Trophoblast cell (in vitro differentiated cells and primary cell): ENCODE measurements at regions not wholly inside any gene's neighbourhood (a gene's known extent, or its start where the extent isn't known, plus 50 kb on each side); places are given as distances from the start of the nearest gene placed in this dataset.
"Not testable (repeated sequence)": the region's sequence is repeated elsewhere in the genome, so short reads cannot be mapped to it uniquely, and the experiment has no call there.

ENCODE experiments used
- DNase-seq, 2 donors: peaks; one replicate each; pipeline ENCODE4 v3.0.0-alpha.2; 2016
- H2AFZ ChIP-seq: 2 replicates; pipeline ENCODE4 v1.6.1; 2013; ENCODE audit warnings: low read length, moderate library complexity, mild to moderate bottlenecking; ENCODE audit not compliant: insufficient read depth, poor library complexity
- H2AK5ac ChIP-seq: 2 replicates; pipeline ENCODE4 v1.6.1; 2013; ENCODE audit warnings: mild to moderate bottlenecking, low read length
- H2BK120ac ChIP-seq: 2 replicates; pipeline ENCODE4 v1.6.1; 2013; ENCODE audit warnings: low read length, mild to moderate bottlenecking, moderate library complexity; ENCODE audit not compliant: insufficient read depth, poor library complexity
- H2BK12ac ChIP-seq: 2 replicates; pipeline ENCODE4 v1.6.1; 2013; ENCODE audit warnings: mild to moderate bottlenecking, low read length, moderate library complexity
- H2BK5ac ChIP-seq: 2 replicates; pipeline ENCODE4 v1.6.1; 2013; ENCODE audit warnings: low read length, low read depth, moderate library complexity, mild to moderate bottlenecking; ENCODE audit not compliant: poor library complexity
- H3K14ac ChIP-seq: 2 replicates; pipeline ENCODE4 v1.6.1; 2013; ENCODE audit warnings: mild to moderate bottlenecking, low read length
- H3K18ac ChIP-seq: 2 replicates; pipeline ENCODE4 v1.6.1; 2013; ENCODE audit warnings: mild to moderate bottlenecking, low read length
- H3K23ac ChIP-seq: 2 replicates; pipeline ENCODE4 v1.6.1; 2013; ENCODE audit warnings: low read length
- H3K27ac ChIP-seq: 2 replicates; pipeline ENCODE4 v1.5.1; 2013; ENCODE audit warnings: low read depth, mild to moderate bottlenecking, inconsistent platforms, low read length, moderate library complexity
- H3K27me3 ChIP-seq: 2 replicates; pipeline ENCODE4 v1.6.1; 2013; ENCODE audit warnings: inconsistent platforms, mild to moderate bottlenecking, low read length, moderate library complexity; ENCODE audit not compliant: insufficient read depth
- H3K36me3 ChIP-seq, 2 experiments: 1 replicate in 1 of 2; 2 replicates in 1 of 2; pipeline ENCODE4 v1.6.1; 2013; ENCODE audit warnings: low read length in 2 of 2, mild to moderate bottlenecking in 2 of 2, moderate library complexity in 1 of 2; ENCODE audit not compliant: insufficient read depth in 2 of 2, control insufficient read depth in 1 of 2
- H3K4ac ChIP-seq: 2 replicates; pipeline ENCODE4 v1.6.1; 2013; ENCODE audit warnings: low read depth, mild to moderate bottlenecking, low read length, moderate library complexity
- H3K4me1 ChIP-seq, 2 experiments: 1 replicate in 1 of 2; 2 replicates in 1 of 2; pipeline ENCODE4 v1.6.1; 2013; ENCODE audit warnings: low read length in 2 of 2, mild to moderate bottlenecking in 2 of 2, moderate library complexity in 1 of 2; ENCODE audit not compliant: insufficient read depth in 2 of 2, control insufficient read depth in 1 of 2
- H3K4me2 ChIP-seq: 2 replicates; pipeline ENCODE4 v1.6.1; 2013; ENCODE audit warnings: inconsistent platforms, mild to moderate bottlenecking, low read length, moderate library complexity
- H3K4me3 ChIP-seq: 2 replicates; pipeline ENCODE4 v1.5.1; 2013; ENCODE audit warnings: mild to moderate bottlenecking, low read depth, low read length, inconsistent platforms
- H3K79me1 ChIP-seq: one replicate; pipeline ENCODE4 v1.6.1; 2013; ENCODE audit warnings: low read length
- H3K79me2 ChIP-seq: 2 replicates; pipeline ENCODE4 v1.6.1; 2013; ENCODE audit warnings: low read length, mild to moderate bottlenecking; ENCODE audit not compliant: control insufficient read depth, insufficient read depth, poor library complexity
- H3K9ac ChIP-seq: 2 replicates; pipeline ENCODE4 v1.6.1; 2013; ENCODE audit warnings: mild to moderate bottlenecking, low read length
- H3K9me3 ChIP-seq: 2 replicates; pipeline ENCODE4 v1.6.1; 2013; ENCODE audit warnings: low read depth, mild to moderate bottlenecking, control low read depth, inconsistent platforms, low read length; ENCODE audit not compliant: insufficient read depth
- H4K12ac ChIP-seq: 2 replicates; pipeline ENCODE4 v1.6.1; 2013; ENCODE audit warnings: low read depth, mild to moderate bottlenecking, low read length, moderate library complexity
- H4K8ac ChIP-seq: 2 replicates; pipeline ENCODE4 v1.6.1; 2013; ENCODE audit warnings: low read depth, mild to moderate bottlenecking, low read length, moderate library complexity
- H4K91ac ChIP-seq: one replicate; pipeline ENCODE4 v1.6.1; 2013; ENCODE audit warnings: low read depth, mild to moderate bottlenecking, low read length, moderate library complexity
- WGBS: extraction: QIAGEN DNeasy Blood & Tissue Kit; methylation state at CpG from one replicate; pipeline ENCODE4 v1.1.7; 2013; ENCODE audit warnings: missing lambda C conversion rate; ENCODE audit not compliant: insufficient read length, insufficient coverage; ENCODE audit errors: extremely low coverage; 5-methylcytosine and 5-hydroxymethylcytosine counted together

GRCh38 chr20:30872252-30872651 is 385.2 kb upstream of the DEFB115 start:
- H2AK5ac ChIP-seq, H3K79me2 ChIP-seq, H4K12ac ChIP-seq, H3K4me3 ChIP-seq, H3K79me1 ChIP-seq, H3K4ac ChIP-seq, H4K8ac ChIP-seq, H3K18ac ChIP-seq, H3K27ac ChIP-seq, H4K91ac ChIP-seq, H3K23ac ChIP-seq, H3K14ac ChIP-seq, H2AFZ ChIP-seq, H3K4me1 ChIP-seq, H2BK5ac ChIP-seq, H3K36me3 ChIP-seq, DNase-seq, H3K9ac ChIP-seq, H2BK12ac ChIP-seq, H3K27me3 ChIP-seq, H3K4me2 ChIP-seq, H2BK120ac ChIP-seq: not testable (repeated sequence)
- peaks cover 18% of the 10 kb centered on the region for H3K9me3 ChIP-seq
- no CpG with 5 or more reads among the region's 7 CpGs for WGBS

GRCh38 chr20:30875868-30876267 is 381.6 kb upstream of the DEFB115 start:
- H3K79me2 ChIP-seq, H3K4me2 ChIP-seq, H4K12ac ChIP-seq, H4K8ac ChIP-seq, H3K9me3 ChIP-seq, H3K27ac ChIP-seq, H3K4ac ChIP-seq, H3K23ac ChIP-seq, H3K27me3 ChIP-seq, H3K4me3 ChIP-seq, H3K9ac ChIP-seq, H2BK5ac ChIP-seq, H4K91ac ChIP-seq, H3K14ac ChIP-seq, H2AFZ ChIP-seq, H3K79me1 ChIP-seq, H2AK5ac ChIP-seq, DNase-seq, H2BK120ac ChIP-seq, H3K36me3 ChIP-seq, H3K18ac ChIP-seq, H3K4me1 ChIP-seq, H2BK12ac ChIP-seq: not testable (repeated sequence)

- H2AFZ ChIP-seq, H2BK12ac ChIP-seq, H3K4ac ChIP-seq, H3K27ac ChIP-seq, H3K18ac ChIP-seq, DNase-seq, H3K36me3 ChIP-seq, H3K79me2 ChIP-seq, H4K91ac ChIP-seq, H3K9ac ChIP-seq, H3K27me3 ChIP-seq, H3K23ac ChIP-seq, H3K14ac ChIP-seq, H4K8ac ChIP-seq, H3K79me1 ChIP-seq, H3K4me1 ChIP-seq, H4K12ac ChIP-seq, H2AK5ac ChIP-seq, H2BK5ac ChIP-seq, H2BK120ac ChIP-seq, H3K4me3 ChIP-seq: not testable (repeated sequence)
- WGBS: no CpG with 5 or more reads among the region's 20 CpGs
- H3K4me2 ChIP-seq: peak overlapping the region; percentile 20
- peaks cover 28% of the 10 kb centered on the region for H3K9me3 ChIP-seq
Measured at GRCh38 chr20:30891400-30891799, 366.1 kb upstream of the DEFB115 start.

DNA sequence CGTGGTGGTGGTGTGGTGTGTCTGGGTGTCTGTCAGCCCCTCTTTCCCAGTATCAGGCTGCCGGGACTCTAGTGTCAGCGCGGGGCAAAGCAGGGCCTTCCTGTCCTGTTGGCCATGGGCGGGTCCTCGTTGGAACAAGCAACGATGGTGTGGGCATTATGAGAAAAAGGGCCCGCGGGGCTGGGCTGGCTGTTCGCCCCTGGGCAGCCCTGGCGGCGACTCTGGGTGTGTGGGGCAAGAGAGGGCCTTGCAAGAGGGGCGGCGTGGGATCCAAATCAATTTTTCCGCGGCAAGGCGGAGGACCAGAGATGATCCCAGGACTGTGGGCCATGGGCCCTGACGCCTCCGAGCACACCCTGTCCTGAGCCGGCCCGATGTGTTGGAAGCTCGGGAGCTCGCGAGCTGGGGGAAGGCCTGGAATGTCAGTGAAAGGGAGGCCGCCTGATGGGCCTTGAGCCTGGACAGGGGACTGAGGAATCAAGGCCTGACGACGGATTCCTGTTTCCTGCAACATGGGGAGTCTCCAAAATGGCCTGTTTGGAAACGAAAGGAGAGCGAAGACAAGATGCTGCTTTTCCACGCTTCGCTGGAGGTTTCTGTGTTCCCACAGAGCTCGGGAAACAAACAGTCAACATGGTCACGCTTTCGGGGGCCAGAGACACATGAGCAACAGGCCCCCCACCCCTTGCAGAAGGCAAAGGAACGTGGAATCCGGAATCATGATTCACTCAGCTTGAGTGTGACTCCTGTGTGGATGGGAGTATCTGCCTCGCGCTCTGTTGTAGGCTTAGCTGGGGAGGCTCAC is 364.7 kb upstream of the DEFB115 start:
- Histone ChIP-seq H3K27me3 (peaks cover 5% of the 10 kb centered on the region), H2BK12ac (no peak overlapping the region), H4K8ac (no peak overlapping the region), H3K23ac (no peak overlapping the region), H3K79me1 (no peaks in the 10 kb centered on the region), H3K27ac (no peak overlapping the region), H3K36me3 (no peaks in the 10 kb centered on the region), H3K9me3 (peaks cover 28% of the 10 kb centered on the region), H3K18ac (no peak overlapping the region), H4K12ac (no peak overlapping the region), H3K14ac (no peak overlapping the region), H2BK120ac (no peak overlapping the region), H3K4me2 (no peak overlapping the region), H3K4me3 (no peak overlapping the region), H3K4me1 (peaks cover 0 to 3% of the 10 kb centered on the region in 2 experiments), H3K4ac (no peak overlapping the region), H2AFZ (no peak overlapping the region), H2AK5ac (no peak overlapping the region), H4K91ac (no peak overlapping the region), H3K9ac (no peak overlapping the region), H2BK5ac (no peak overlapping the region), H3K79me2 (no peaks in the 10 kb centered on the region)
- WGBS: no CpG with 5 or more reads among the region's 38 CpGs
- no peak for DNase-seq
